ENCODE measurements at regions not wholly inside any gene's neighbourhood (a gene's known extent, or its start where the extent isn't known, plus 50 kb on each side); places are given as distances from the start of the nearest gene placed in this dataset.

DNA sequence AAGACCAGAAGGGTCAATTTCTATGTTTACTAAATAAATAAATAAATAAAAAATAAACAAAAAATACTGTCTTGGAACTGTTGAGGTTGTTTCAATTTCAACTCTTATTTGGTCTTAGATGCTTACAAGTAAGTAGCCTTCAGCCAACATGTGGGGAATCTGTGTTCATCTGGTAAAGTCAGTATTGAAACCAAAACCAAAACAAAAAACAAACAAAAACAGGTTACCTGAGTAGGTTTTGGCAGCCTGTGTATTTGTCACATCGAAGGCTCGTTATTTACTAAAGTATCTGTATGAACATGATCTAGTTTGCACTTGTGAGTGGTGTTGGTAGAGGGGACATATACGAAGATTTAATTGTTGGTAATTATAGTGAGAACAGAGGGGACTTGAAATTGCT, 471.5 kb downstream of the SLITRK5 start:
- Mint-ChIP-seq H3K4me1 (no peaks in the 10 kb centered on the region), H3K27ac (no peak overlapping the region), H3K9me3 (no peaks in the 10 kb centered on the region), H3K36me3 (ENCODE audit: low read depth) (no peaks in the 10 kb centered on the region), H3K4me3 (no peak overlapping the region), H3K27me3 (ENCODE audit: low read depth, poor library complexity) (peaks cover 4% of the 10 kb centered on the region)
- no peak for DNase-seq
- TF ChIP-seq, protein P1, sequence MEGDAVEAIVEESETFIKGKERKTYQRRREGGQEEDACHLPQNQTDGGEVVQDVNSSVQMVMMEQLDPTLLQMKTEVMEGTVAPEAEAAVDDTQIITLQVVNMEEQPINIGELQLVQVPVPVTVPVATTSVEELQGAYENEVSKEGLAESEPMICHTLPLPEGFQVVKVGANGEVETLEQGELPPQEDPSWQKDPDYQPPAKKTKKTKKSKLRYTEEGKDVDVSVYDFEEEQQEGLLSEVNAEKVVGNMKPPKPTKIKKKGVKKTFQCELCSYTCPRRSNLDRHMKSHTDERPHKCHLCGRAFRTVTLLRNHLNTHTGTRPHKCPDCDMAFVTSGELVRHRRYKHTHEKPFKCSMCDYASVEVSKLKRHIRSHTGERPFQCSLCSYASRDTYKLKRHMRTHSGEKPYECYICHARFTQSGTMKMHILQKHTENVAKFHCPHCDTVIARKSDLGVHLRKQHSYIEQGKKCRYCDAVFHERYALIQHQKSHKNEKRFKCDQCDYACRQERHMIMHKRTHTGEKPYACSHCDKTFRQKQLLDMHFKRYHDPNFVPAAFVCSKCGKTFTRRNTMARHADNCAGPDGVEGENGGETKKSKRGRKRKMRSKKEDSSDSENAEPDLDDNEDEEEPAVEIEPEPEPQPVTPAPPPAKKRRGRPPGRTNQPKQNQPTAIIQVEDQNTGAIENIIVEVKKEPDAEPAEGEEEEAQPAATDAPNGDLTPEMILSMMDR (IDR thresholded peaks at IDR 0.05) = no peak

DNA sequence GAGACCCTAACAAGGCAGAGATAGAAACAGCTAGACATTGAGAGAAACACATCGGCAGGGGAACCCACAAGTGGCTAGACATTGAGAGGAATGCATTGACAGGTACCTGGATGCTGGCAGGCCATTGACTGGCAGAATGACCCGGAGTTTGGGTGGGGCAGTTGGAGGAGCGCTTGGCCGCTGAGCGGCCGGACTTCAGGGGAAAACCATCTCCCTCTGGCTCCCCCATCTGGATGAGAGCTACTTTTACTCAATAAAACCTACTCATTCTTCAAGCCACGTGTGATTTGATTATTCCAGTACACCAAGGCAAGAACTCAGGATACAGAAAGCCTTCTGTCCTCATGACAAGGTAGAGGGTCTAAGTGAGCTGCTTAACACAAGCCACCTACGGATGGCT, 473.4 kb downstream of the SLITRK5 start:
- Mint-ChIP-seq H3K4me3 (no peak overlapping the region), H3K27ac (no peak overlapping the region)
- no peak for DNase-seq

DNA sequence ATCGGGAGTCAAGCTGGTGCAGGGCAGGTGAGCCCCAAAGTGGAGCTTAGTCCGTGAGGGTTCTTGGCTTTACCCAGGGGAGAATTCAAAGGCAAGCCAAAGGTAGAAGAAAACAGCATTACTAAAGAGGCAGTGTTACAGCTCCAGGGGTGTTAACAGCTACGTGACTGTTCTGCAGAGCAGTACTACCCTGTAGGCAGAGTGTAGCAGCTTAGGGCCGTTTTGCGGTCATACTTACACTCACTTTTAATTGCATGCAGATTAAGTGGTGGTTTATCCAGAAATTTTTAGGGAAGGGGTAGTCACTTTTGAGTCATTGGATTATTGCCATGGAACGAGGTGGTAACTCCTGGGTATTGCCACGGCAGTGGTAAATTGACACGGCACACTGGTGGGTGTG, 482.2 kb downstream of the SLITRK5 start:
- Mint-ChIP-seq H3K36me3 (ENCODE audit: low read depth) (no peaks in the 10 kb centered on the region), H3K27ac (no peak overlapping the region), H3K4me1 (no peaks in the 10 kb centered on the region), H3K9me3 (no peaks in the 10 kb centered on the region), H3K27me3 (ENCODE audit: low read depth, poor library complexity) (no peaks in the 10 kb centered on the region), H3K4me3 (no peak overlapping the region)
- DNase-seq = no peak
- TF ChIP-seq, protein P1 (IDR thresholded peaks at IDR 0.05) = no peak

More for the DNA sequence above, 473.4 kb downstream of the SLITRK5 start:
- Mint-ChIP-seq H3K36me3 (ENCODE audit: low read depth) (no peaks in the 10 kb centered on the region), H3K9me3 (no peaks in the 10 kb centered on the region), H3K4me1 (no peaks in the 10 kb centered on the region), H3K27me3 (ENCODE audit: low read depth, poor library complexity) (peaks cover 4% of the 10 kb centered on the region)
- TF ChIP-seq, protein P1 (IDR thresholded peaks at IDR 0.05) = no peak

DNA sequence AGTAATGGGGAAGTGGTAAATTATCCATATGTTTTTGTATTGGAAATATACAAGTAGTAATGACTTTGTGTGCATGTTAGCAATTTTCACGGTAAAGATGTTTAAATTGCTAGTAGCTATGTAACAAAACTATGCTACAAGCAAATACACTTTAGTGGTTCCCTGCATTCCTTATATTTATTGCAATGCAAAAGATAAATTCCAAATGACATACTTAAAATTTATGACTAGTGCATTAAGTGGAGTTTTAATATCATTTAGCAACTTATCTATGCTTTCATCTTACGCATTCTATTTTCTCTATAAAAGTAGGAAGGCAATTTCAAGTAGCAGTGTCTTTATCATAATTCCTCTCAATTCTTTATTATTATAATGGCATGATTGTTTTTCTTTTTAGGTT, 482.8 kb downstream of the SLITRK5 start:
- TF ChIP-seq, protein P1 (IDR thresholded peaks at IDR 0.05) = no peak
- H3K4me1 Mint-ChIP-seq = no peaks in the 10 kb centered on the region
- no peak overlapping the region for H3K4me3 Mint-ChIP-seq
- no peaks in the 10 kb centered on the region for H3K36me3 Mint-ChIP-seq (ENCODE audit: low read depth)
- H3K9me3 Mint-ChIP-seq = no peaks in the 10 kb centered on the region
- no peaks in the 10 kb centered on the region for H3K27me3 Mint-ChIP-seq (ENCODE audit: low read depth, poor library complexity)
- H3K27ac Mint-ChIP-seq = no peak overlapping the region
- no peak for DNase-seq

DNA sequence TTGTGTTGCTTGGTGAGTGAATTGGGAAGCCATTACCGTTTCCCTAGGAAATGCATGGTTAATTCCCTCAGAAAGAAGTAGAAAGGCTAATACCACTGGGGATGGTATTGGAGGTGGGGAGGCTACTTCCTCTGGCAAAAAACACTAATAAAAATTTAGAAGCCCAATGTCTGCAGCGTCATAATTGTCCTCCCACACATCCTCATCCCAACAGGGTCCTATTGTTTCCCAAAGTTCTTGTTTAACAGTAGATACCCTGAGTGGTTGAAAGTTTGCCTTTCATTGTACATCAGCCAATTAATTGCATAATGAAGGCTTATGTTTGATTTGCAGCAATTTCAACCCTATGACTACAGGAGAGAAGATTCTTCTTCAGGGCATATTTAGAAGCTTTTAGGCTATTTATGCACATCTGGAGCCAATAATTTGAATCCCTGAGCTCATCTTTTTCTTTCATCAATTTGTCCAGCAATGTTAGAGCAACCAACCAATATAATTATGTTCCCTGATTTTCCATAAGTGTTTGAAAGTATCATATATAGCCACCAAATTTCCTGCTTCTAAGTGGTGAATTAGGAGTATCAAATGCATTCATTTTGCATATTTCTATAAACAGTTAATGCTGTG, 491.0 kb downstream of the SLITRK5 start:
- Mint-ChIP-seq H3K4me1 (no peaks in the 10 kb centered on the region), H3K9me3 (no peaks in the 10 kb centered on the region), H3K4me3 (no peak overlapping the region), H3K27me3 (ENCODE audit: low read depth, poor library complexity) (no peaks in the 10 kb centered on the region), H3K36me3 (ENCODE audit: low read depth) (no peaks in the 10 kb centered on the region), H3K27ac (no peak overlapping the region)
- TF ChIP-seq, protein P1 (IDR thresholded peaks at IDR 0.05) = no peak
- DNase-seq = no peak

DNA sequence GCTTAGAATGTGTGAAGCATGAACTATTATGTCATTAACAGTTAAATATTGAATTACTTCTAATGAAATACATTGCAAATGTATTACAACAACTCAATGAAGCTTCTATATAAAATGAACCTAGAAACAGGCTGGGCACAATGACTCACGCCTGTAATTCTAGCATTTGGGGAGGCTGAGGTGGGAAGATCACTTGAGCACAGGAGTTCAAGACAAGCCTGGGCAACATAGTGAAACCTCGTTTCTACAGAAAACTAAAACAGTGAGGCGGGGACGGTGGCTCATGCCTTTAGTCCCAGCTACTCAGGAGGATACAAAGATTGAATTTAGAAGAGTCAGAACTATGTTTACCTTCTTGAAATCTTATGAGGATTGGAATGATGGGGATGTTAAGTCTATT, 505.1 kb downstream of the SLITRK5 start:
- Mint-ChIP-seq H3K4me1 (no peaks in the 10 kb centered on the region), H3K9me3 (no peaks in the 10 kb centered on the region), H3K27ac (peak overlapping the region; percentile 39), H3K4me3 (no peak overlapping the region), H3K27me3 (ENCODE audit: low read depth, poor library complexity) (no peaks in the 10 kb centered on the region), H3K36me3 (ENCODE audit: low read depth) (no peaks in the 10 kb centered on the region)
- TF ChIP-seq, protein P1 (IDR thresholded peaks at IDR 0.05) = no peak
- DNase-seq = no peak
